ENCODE measurements at regions not wholly inside any gene's neighbourhood (a gene's known extent, or its start where the extent isn't known, plus 50 kb on each side); places are given as distances from the start of the nearest gene placed in this dataset.
"Not testable (repeated sequence)": the region's sequence is repeated elsewhere in the genome, so short reads cannot be mapped to it uniquely, and the experiment has no call there.

DNA sequence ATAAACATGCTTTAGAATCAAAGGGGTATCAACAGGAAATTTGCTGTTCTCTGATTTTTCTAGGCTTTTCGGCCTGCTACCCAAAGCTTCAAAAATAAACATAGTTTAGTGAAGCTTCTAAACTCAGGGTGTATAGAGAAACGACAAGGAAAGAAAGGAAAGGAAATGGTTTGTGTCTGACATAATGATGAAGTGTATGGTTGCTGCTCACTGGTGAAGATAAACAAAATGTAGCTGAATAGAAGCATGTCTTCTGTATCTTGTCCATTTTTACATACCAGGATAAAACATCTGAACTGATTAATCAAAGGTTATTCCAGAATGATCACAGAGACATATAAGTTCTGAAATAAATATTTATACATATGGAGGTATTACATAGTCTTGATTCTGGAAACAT is 1324.6 kb upstream of the NRXN1 start:
- no peak for DNase-seq (ENCODE audit: low spot score)
- intact Hi-C loops (cut with DNase I): no loop called here

DNA sequence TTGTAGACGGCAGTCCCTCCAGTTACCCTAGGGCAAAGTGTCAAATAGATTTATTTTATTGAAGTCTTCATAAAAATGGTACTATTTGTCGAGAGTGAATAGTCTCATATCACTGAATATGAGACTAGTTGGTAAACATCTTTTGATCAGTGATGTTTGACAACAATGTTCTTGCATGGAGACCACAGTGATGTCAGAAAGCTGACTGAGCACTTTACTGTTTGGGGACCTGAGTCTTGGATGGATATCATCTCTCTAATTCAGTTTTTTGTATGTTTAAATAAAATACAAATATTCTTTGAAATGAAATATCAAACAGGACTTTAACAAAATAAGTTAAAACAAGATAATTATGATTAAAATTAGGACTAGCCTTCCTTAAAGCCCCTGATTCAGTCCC is 1315.4 kb upstream of the NRXN1 start:
- DNase-seq (ENCODE audit: low spot score): no peak
- intact Hi-C loops (cut with DNase I): no loop called here

DNA sequence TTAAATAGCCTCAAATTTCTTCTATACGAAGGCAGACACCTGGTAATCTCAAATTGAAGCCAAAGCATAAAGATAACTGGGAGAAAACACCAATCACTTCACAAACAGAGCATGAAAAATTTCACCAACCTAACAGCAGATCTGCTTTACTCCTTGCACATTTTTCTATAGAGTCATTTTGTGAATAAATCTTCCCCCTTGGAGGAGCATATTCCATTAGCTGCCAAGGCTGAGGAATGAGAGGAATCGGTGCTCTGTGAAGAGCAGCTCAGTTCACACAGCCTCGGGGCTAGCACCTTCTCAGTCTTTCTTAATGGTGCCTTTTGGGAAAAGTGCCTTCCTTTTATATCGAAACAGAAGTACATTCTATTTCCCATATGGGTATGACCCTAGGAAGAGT is 1313.7 kb upstream of the NRXN1 start:
- no peak for DNase-seq (ENCODE audit: low spot score)
- intact Hi-C loops (cut with DNase I): no loop called here

DNA sequence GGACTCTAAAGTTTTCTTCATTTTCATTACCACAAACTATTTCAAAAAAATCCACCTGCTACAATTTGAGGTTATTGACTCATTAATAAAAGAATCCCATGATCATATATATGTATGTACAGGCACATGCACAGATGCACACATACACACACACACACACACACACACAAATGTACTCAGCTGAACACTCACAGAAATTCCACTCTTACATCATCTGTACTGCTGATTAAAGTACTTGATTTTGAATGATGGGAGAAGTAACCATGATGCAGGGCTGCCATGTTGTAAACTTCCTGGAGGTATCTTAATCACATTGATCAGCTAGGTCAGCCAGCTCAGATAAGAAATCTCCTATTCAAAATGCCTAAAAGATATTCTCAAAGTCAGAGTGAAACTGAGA is 1313.2 kb upstream of the NRXN1 start:
- intact Hi-C loops (cut with DNase I): no loop called here

DNA sequence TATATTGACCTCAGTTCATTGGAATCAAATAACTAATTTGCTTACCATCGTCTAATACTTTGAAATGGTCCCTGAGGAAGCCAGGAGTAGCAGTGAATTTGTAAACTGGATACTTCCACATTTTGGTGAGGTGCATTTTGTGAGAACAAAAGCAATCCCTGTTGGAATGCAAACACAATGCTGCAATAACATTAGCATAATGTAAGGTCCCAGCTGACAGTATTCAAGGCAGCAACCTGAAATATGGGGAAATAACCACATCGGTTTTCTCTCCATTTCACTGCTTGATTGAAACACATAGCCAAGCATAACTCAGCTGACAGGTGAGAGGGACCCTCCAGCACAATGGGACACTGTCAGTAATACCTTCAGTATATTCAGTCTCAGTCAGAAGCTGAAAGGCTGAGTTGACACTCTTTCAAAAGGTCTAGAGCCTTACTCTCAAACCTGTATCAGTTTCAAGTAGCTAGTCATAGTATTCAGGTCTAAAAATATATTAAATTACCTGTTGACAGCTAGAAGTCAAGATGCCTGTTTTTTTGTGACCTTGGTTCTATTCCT is 1311.9 kb upstream of the NRXN1 start:
- DNase-seq (ENCODE audit: low spot score): no peak
- intact Hi-C loops (cut with DNase I): no loop called here

More for the DNA sequence above, 1313.2 kb upstream of the NRXN1 start:
- no peak for DNase-seq (ENCODE audit: low spot score)

DNA sequence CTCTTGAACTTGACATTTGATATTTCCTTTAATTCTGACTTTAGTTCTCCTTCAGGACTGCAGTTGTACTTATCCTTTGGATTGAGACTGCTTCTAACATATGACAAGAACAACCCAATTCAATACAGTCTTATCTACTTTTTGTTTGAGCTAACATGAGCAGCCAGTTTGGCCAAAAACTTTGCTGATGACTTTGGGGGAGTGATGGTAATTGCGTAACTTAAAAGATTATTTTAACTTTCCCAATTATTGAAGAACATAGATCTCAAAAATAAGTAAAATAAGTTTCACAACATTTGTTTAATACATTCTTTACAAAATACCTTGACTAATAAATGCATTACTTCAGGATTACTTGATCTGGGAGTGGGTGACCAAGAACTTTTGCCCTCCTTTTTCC is 1311.1 kb upstream of the NRXN1 start:
- intact Hi-C loops (cut with DNase I): no loop called here
- no peak for DNase-seq (ENCODE audit: low spot score)

DNA sequence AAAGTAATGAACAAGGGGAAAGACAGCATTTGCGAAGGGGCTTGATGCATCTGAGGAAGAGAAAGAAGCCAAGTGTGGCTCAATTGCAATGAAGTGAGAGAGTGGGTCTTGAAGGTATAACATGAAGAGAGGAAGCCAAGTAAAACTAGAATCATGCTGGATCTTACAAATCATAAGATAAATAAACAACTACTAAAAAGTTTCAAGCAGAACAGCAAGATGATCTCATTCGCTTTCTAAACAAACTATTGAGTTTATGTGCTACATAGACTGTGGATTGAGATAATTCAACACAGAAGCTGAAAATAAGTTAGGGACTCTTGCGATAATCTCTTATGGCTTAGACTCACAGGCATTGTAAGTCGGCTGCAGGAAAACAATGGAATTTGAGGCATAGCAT is 1310.5 kb upstream of the NRXN1 start:
- no peak for DNase-seq (ENCODE audit: low spot score)
- intact Hi-C loops (cut with DNase I): no loop called here

DNA sequence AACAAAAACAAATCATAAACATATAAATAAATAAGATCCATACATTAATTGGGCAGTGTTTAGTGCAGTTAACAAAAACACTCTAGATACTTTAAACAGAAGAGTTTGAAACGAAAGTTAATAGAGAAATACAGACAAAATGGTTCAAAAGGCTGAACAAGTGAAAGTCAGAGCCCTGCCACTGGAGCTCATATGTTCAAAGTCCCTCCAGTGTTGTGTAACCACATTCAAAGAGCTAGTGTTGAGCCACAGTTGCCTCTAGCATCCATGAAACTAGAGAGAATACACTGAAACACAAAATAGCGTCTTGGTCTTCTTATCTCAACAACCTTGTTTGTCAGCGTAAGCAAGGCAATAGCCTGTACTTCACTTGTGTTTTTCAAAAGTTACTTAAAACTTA is 1309.8 kb upstream of the NRXN1 start:
- no peak for DNase-seq (ENCODE audit: low spot score)
- intact Hi-C loops (cut with DNase I): no loop called here

DNA sequence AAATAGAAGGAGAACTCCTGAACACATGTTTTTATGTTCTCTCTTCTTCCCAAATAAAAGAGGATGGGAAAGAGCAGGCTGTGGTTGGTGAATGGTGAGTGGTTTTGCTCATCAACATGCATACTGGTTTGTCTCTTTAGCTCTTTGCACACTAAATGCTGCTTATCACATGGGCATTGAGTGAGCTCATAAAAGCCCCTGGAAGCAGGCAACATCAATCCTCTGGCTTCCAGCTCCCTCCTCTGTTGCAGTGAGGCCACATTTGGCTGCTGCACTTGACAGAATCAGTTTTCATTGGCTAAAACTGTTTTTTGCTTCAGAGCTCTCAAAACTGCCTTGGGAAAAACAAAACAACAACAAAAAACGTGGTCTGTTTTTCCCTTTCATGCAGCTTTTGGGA is 1308.2 kb upstream of the NRXN1 start:
- no peak for DNase-seq (ENCODE audit: low spot score)
- intact Hi-C loops (cut with DNase I): no loop called here

DNA sequence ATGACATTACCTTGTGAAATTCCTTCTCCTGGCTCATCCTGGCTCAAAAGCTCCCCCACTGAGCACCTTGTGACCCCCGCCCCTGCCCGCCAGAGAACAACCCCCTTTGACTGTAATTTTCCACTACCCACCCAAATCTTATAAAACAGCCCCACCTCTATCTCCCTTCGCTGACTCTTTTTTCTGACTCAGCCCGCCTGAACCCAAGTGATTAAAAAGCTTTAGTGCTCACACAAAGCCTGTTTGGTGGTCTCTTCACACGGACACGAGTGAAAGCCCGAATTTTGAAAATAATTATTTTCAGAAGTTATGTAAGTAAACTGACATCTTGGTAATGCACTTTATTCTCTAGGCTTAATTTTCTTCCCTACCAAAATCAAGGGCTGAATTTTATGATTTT is 1305.9 kb upstream of the NRXN1 start:
- DNase-seq (ENCODE audit: low spot score); intact Hi-C loops (cut with DNase I): not testable (repeated sequence)

DNA sequence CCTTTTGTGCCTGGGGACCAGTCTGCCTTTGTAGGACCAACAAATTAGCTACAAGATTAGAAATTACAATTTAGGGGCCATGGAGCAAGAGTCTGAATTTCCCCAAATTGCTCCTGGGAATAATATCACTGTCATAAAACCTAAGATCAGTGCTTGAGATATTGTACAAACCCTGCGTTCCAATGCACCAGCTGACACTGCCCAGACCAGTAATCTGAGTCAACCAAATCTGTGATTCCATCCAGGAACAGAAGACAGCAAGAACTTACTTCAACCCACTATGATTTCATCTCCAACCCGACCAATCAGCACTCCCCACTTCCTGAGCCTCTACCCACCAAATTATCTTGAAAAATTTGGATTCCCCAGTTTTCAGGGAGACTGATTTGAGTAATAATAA is 1305.0 kb upstream of the NRXN1 start:
- no peak for DNase-seq (ENCODE audit: low spot score)
- intact Hi-C loops (cut with DNase I): no loop called here

DNA sequence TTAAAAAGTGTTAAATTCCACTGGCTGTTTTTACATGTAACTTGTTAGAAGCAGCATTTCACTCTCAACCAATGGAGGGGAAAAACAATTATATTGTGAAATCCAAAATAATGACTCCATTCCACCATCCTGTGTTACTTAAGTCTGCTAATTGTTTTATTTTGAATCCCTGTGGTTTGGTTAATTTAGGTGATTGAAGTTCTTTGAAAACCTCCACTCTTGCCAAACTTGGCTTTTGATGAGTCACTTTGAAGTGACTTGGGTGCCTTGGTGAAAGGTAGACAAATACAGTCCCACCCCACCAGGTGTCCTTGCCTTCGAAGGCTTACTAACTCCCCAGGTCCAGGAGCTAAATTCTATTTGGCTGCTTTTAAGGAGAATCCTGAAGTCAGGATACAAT is 1303.8 kb upstream of the NRXN1 start:
- no peak for DNase-seq (ENCODE audit: low spot score)
- intact Hi-C loops (cut with DNase I): no loop called here

DNA sequence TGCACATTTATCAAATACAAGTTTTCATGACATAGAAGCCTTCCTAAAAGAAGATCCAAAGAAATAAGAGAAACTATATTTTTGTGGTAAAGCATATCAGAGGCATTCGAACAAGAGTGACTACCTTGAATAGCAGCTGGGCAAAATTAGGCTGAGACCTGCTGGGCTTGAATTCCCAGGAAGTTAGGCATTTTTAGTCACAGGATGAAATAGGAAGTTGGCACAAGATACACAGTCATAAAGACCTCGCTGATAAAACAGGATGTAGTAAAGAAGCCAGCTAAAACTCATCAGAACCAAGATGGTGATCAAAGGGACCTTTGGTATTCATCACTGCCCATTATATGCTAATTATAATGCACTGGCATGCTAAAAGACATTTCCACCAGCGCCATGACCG is 1302.3 kb upstream of the NRXN1 start:
- intact Hi-C loops (cut with DNase I): no loop called here

DNA sequence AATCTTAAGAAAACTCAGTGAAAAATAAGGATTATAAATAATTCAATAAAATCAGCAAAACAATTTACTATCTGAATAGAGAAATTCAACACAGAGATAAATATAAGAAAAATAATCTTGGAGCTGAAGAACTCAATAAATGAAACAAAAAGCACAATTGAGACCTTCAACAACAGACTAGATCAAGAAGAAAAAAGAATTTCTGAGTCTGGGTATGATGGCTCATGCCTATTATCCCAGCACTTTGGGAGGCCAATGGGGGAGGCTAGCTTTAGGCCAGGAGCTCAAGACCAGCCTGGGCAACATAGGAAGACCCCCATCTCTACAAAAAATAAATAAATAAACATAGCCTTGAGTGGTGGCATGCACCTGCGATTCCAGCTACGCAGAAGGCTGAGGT is 1295.7 kb upstream of the NRXN1 start:
- DNase-seq (ENCODE audit: low spot score): no peak
- intact Hi-C loops (cut with DNase I): no loop called here

More for the DNA sequence above, 1302.3 kb upstream of the NRXN1 start:
- no peak for DNase-seq (ENCODE audit: low spot score)

DNA sequence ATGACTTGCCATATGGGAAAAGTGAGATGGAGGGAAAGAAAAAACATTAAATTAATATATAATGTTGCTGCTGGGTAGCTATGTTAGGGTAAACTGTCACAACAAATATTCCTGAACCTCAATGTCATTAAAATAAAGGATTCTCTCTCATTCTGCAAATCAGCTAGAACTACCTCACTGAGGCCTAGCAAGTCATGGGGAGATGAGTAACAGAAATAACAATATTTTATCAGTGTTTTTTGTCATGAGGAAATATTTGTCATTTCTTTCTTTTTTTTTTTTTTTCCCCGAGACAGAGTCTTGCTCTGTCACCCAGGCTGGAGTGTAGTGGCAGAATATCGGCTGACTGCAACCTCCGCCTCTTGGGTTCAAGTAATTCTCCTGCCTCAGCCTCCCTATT is 1282.3 kb upstream of the NRXN1 start:
- intact Hi-C loops (cut with DNase I): no loop called here
- no peak for DNase-seq (ENCODE audit: low spot score)

DNA sequence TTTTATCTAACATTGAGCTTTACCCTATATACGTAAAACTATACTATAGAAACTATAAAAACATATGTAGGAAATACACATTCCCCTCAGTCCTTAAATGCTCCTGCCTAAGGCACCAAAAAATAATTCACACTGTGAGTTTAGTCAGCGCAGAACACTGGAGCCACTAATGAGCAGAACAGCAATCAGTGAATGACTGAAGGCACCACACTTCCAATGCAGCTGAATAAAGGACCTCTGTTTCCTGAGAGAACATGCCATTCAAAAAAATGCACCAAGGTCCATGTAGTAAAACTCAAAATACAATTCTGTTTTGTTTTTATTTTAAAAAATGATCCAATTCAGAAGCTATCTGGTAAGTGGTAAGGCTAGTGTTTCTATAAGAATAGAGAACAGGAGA is 1280.6 kb upstream of the NRXN1 start:
- DNase-seq (ENCODE audit: low spot score): no peak
- intact Hi-C loops (cut with DNase I): no loop called here

DNA sequence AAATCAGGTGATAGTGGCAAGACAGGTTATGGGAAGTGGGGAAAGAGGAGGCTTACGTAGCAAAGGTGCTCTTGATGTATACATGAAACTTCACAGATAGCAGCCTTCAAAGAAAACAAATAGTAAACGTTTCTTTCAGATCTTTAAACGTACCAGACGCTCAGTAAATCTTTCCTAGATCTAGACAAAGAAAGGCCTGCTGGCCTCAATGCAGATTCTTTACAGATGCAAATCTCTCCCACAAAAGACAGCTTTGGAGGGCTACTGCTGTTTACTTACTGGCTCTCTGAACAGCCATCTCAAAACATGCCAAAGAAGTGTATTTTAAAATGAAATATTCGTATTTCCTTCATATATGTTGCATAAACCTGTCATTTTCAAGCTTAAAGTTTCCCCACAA is 1279.9 kb upstream of the NRXN1 start:
- intact Hi-C loops (cut with DNase I): no loop called here
- DNase-seq (ENCODE audit: low spot score): no peak

DNA sequence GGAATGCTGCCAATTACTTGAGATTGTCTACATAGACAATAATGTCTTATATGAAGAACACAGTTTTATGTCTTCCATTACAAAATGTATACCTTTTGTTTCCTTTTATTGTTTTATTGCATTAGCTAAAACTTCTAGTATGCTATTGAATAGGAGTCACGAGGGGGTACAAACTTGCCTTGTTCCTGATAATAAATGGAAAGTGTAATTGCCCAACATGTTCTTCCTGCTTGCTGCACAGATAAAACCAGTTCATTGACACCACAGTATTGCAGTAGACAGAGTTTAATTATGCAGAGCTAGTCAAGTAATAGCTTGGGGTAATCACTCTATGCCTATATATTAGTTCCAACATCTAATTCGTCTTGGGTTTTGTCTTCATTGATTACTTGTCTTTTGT is 1276.2 kb upstream of the NRXN1 start:
- no peak for DNase-seq (ENCODE audit: low spot score)
- intact Hi-C loops (cut with DNase I): loop anchor here in 1 of 2 donors (5.0 kb wide), 1 partner anchor 921 kb away; no protein-coding TSS in a partner anchor

DNA sequence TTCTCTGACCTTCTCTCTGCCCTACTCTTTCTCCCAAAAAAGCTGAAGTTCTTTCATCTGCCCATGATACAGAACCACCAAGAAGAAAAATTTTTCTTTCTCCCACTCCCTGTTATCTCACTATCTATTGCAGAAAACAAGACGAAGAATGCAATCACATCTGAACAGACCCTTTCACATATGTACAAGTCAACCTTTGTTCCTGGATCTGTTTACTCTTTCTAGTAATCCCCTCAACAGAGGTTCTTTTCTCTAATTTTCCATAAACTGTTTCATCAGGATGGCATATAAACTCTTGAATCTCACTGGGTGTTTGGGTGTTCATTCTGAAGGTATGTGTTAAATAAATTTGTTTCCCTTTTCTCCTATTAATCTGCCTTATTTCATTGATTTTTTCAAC is 1262.7 kb upstream of the NRXN1 start:
- intact Hi-C loops (cut with DNase I): no loop called here
- no peak for DNase-seq (ENCODE audit: low spot score)

DNA sequence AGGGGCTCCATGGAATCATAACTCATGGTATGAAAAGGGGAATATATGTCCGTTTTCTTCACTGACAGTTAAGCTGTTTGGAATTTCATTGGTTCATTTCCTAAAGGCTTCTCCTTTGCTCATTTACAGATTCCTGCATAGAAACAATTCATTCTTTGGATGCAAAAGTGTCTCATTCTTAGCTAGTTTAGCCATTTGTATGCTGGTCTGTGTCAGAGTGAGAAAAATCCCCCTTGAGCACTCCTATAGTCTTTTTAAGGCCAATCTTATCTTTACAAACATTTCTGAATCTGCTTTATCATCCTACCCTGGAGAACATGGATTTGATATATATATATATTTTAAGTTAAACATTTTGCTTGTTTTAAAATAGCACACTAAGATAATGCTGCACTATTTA is 1260.9 kb upstream of the NRXN1 start:
- DNase-seq (ENCODE audit: low spot score): no peak
- intact Hi-C loops (cut with DNase I): no loop called here

DNA sequence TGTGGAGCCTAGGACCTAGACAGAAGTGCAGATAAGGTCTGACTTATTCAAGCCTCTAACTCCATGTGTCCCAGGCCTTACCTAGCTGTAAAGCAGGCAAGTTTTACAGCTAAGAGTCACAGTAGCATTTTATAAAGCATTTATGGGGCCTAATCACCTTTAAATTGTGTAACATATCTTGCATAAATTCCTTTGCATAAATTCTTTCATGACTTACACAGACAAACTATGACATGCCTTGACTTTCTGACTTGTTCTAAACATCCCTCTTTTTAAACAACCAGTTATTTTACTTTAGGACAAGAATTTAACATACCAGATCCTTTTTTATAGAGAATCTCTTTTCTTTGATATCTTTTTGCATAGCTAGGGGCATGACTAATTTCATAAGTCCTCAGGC is 1257.8 kb upstream of the NRXN1 start:
- intact Hi-C loops (cut with DNase I): no loop called here
- no peak for DNase-seq (ENCODE audit: low spot score)

DNA sequence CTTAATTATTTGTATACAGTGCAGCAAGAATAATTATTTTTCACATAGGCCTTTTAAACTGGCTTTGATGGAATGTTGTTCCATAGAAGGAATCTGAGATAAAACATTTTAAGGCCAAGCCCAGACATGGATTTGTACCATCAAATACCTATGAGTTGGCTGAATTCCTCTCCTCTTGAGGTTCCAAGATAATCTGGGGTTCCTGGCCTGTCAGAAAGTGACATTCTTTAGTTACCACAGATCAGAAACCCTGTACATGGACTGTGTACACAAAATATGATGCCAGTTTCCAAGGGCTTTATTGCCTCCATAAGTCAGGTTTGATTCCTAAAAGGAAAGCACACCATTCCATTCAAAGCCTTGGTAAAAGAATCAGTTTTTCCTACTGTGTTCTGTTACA is 1256.7 kb upstream of the NRXN1 start:
- DNase-seq (ENCODE audit: low spot score): no peak
- intact Hi-C loops (cut with DNase I): no loop called here

Data from posterior vena cava (tissue), 2 donors.